ENCODE measurements at regions not wholly inside any gene's neighbourhood (a gene's known extent, or its start where the extent isn't known, plus 50 kb on each side); places are given as distances from the start of the nearest gene placed in this dataset.

GRCh38 chr3:150345021-150345538 lies 63.0 kb upstream of the TSC22D2 start:
- H3K36me3 ChIP-seq (ENCODE audit: control insufficient read depth, insufficient read depth, low read length), result no peaks in the 10 kb centered on the region
- BruUV-seq (replicated peaks), result no TSS peak
- peaks cover 7% of the 10 kb centered on the region for H3K36me3 Mint-ChIP-seq (ENCODE audit: insufficient read depth, unreplicated experiment)
- no peaks in the 10 kb centered on the region for H3K9me3 Mint-ChIP-seq (ENCODE audit: unreplicated experiment)
- H3K4me3 ChIP-seq (ENCODE audit: low read depth, low read length), result no peak overlapping the region
- TF ChIP-seq CTCF (IDR thresholded peaks at IDR 0.05; ENCODE audit: insufficient read depth in 1 of 2, low read depth in 1 of 2, low read length in 1 of 2, severe bottlenecking in 1 of 2, unreplicated experiment in 1 of 2), result no peak
- H3K27me3 ChIP-seq (replicated peaks; ENCODE audit: control insufficient read depth, insufficient read depth, low read length), result no peaks in the 10 kb centered on the region
- H3K4me3 Mint-ChIP-seq (ENCODE audit: unreplicated experiment), result peak overlapping the region; percentile 58
- peaks cover 40% of the 10 kb centered on the region for H3K4me1 Mint-ChIP-seq (ENCODE audit: low read depth, unreplicated experiment)
- peak; percentile 92 to 95 for DNase-seq
- intact Hi-C loops (cut with micrococcal nuclease; ENCODE audit: unreplicated experiment), result loop anchor here (1.0 kb wide), 5 partner anchors 25 to 63 kb away; partner anchors contain the start of gene TSC22D2
- H3K27me3 Mint-ChIP-seq (ENCODE audit: insufficient read depth, unreplicated experiment), result no peaks in the 10 kb centered on the region
- CTCF ChIA-PET, result no interaction called here
- H3K4me1 ChIP-seq, result peaks cover 57% of the 10 kb centered on the region
- POLR2A ChIA-PET, result interaction anchor here (0.6 kb wide), 1 partner anchor 63 kb away, joined by 4 read pairs; no protein-coding TSS in a partner anchor
- peak overlapping the region; percentile 66 for H3K27ac Mint-ChIP-seq (ENCODE audit: unreplicated experiment)
- H3K9me3 ChIP-seq, result no peaks in the 10 kb centered on the region

- ChIA-PET POLR2A (interaction anchor here (0.6 kb wide), 1 partner anchor 63 kb away, joined by 4 read pairs; no protein-coding TSS in a partner anchor), CTCF (no interaction called here)
- intact Hi-C loops (cut with micrococcal nuclease; ENCODE audit: unreplicated experiment), result no loop called here
- no TSS peak for BruUV-seq (replicated peaks)
- no peak overlapping the region for H3K4me3 ChIP-seq (ENCODE audit: low read depth, low read length)
- Mint-ChIP-seq H3K36me3 (ENCODE audit: insufficient read depth, unreplicated experiment) (peaks cover 7% of the 10 kb centered on the region), H3K4me1 (ENCODE audit: low read depth, unreplicated experiment) (peaks cover 40% of the 10 kb centered on the region), H3K4me3 (ENCODE audit: unreplicated experiment) (peak overlapping the region; percentile 58), H3K27me3 (ENCODE audit: insufficient read depth, unreplicated experiment) (no peaks in the 10 kb centered on the region), H3K9me3 (ENCODE audit: unreplicated experiment) (no peaks in the 10 kb centered on the region), H3K27ac (ENCODE audit: unreplicated experiment) (peak overlapping the region; percentile 66)
- H3K27me3 ChIP-seq (replicated peaks; ENCODE audit: control insufficient read depth, insufficient read depth, low read length), result no peaks in the 10 kb centered on the region
- no peaks in the 10 kb centered on the region for H3K9me3 ChIP-seq
- no peak for TF ChIP-seq CTCF (IDR thresholded peaks at IDR 0.05; ENCODE audit: insufficient read depth in 1 of 2, low read depth in 1 of 2, low read length in 1 of 2, severe bottlenecking in 1 of 2, unreplicated experiment in 1 of 2)
- H3K36me3 ChIP-seq (ENCODE audit: control insufficient read depth, insufficient read depth, low read length), result no peaks in the 10 kb centered on the region
- no peak for DNase-seq
- H3K4me1 ChIP-seq, result peaks cover 57% of the 10 kb centered on the region
Observed at GRCh38 chr3:150344079-150344759, 63.9 kb upstream of the TSC22D2 start.

GRCh38 chr3:150342896-150343467 lies 65.1 kb upstream of the TSC22D2 start:
- Mint-ChIP-seq H3K4me3 (ENCODE audit: unreplicated experiment) (no peak overlapping the region), H3K27me3 (ENCODE audit: insufficient read depth, unreplicated experiment) (no peaks in the 10 kb centered on the region), H3K36me3 (ENCODE audit: insufficient read depth, unreplicated experiment) (peaks cover 7% of the 10 kb centered on the region), H3K4me1 (ENCODE audit: low read depth, unreplicated experiment) (peaks cover 33% of the 10 kb centered on the region), H3K27ac (ENCODE audit: unreplicated experiment) (no peak overlapping the region), H3K9me3 (ENCODE audit: unreplicated experiment) (no peaks in the 10 kb centered on the region)
- Histone ChIP-seq H3K4me1 (peaks cover 44% of the 10 kb centered on the region), H3K36me3 (ENCODE audit: control insufficient read depth, insufficient read depth, low read length) (no peaks in the 10 kb centered on the region), H3K4me3 (ENCODE audit: low read depth, low read length) (no peak overlapping the region), H3K27me3 (replicated peaks; ENCODE audit: control insufficient read depth, insufficient read depth, low read length) (no peaks in the 10 kb centered on the region), H3K9me3 (0 out of 2 replicates have a peak, but pooled peaks cover under 1% of the 10 kb centered on the region)
- no TSS peak for BruUV-seq (replicated peaks)
- TF ChIP-seq CTCF (IDR thresholded peaks at IDR 0.05; ENCODE audit: insufficient read depth in 1 of 2, low read depth in 1 of 2, low read length in 1 of 2, severe bottlenecking in 1 of 2, unreplicated experiment in 1 of 2), result no peak
- ChIA-PET POLR2A (no interaction called here), CTCF (interaction anchor here (0.7 kb wide), 1 partner anchor 140 kb away, joined by 3 read pairs; no protein-coding TSS in a partner anchor)
- intact Hi-C loops (cut with micrococcal nuclease; ENCODE audit: unreplicated experiment), result no loop called here
- no peak for DNase-seq
